Activated CD4-positive, alpha-beta T cell treated with anti-CD3 and anti-CD28 coated beads for 36 hours (primary cell): ENCODE measurements at regions not wholly inside any gene's neighbourhood (a gene's known extent, or its start where the extent isn't known, plus 50 kb on each side); places are given as distances from the start of the nearest gene placed in this dataset.

Source experiments
- ATAC-seq: fragments of 200-7000 bp; cut with Tn5 transposase; one replicate; pipeline ENCODE4 v1.10.0; 2021; ENCODE audit warnings: mild to moderate bottlenecking, moderate library complexity
- CTCF ChIA-PET: fragments of 350-600 bp; sonication (Branson Sonifier 250); formaldehyde crosslinking; loops from one replicate; lab custom pipeline; 2021; ENCODE audit warnings: antibody characterized with exemption; lab: Charles Lee
- POLR2A ChIA-PET: fragments of 350-600 bp; sonication (Branson Sonifier 250); formaldehyde crosslinking; loops from one replicate; lab custom pipeline; 2021; ENCODE audit warnings: antibody characterized with exemption, inconsistent platforms; lab: Charles Lee
- DNase-seq: peaks from one replicate; pipeline ENCODE4 v3.0.0-alpha.2; 2020
- H3K27ac Mint-ChIP-seq: one replicate; pipeline ENCODE4 v1.8.0; 2021; ENCODE audit warnings: mixed read lengths
- H3K27me3 Mint-ChIP-seq: one replicate; pipeline ENCODE4 v1.8.0; 2021; ENCODE audit warnings: mixed read lengths
- H3K36me3 Mint-ChIP-seq: one replicate; pipeline ENCODE4 v1.8.0; 2021; ENCODE audit warnings: low read depth, mixed read lengths
- H3K4me1 Mint-ChIP-seq: one replicate; pipeline ENCODE4 v1.8.0; 2021; ENCODE audit warnings: mixed read lengths
- H3K4me3 Mint-ChIP-seq: one replicate; pipeline ENCODE4 v1.8.0; 2021; ENCODE audit warnings: mild to moderate bottlenecking, moderate library complexity, mixed read lengths
- H3K9me3 Mint-ChIP-seq: one replicate; pipeline ENCODE4 v1.8.0; 2021; ENCODE audit warnings: low read depth, mixed read lengths
- intact Hi-C, 2 experiments: fragments of 100-400 bp; cut with DNase I in 1 of 2; cut with micrococcal nuclease in 1 of 2; formaldehyde crosslinking; loops; one replicate each; pipeline versions ENCODE4 v1.14.2 to v1.15.1; 2022 to 2024; cut with DNase I, micrococcal nuclease

GRCh38 chr1:38622197-38622596 lies 237.4 kb downstream of the RRAGC start:
- no peak for DNase-seq
- ChIA-PET CTCF (interaction anchor here (0.6 to 0.7 kb wide), 2 partner anchors 97 to 219 kb away, joined by 3 read pairs; no protein-coding TSS in a partner anchor), POLR2A (no interaction called here)
- ATAC-seq = no peak
- Mint-ChIP-seq H3K4me1 (no peaks in the 10 kb centered on the region), H3K4me3 (no peak overlapping the region), H3K9me3 (no peaks in the 10 kb centered on the region), H3K27me3 (peaks cover 9% of the 10 kb centered on the region), H3K36me3 (no peaks in the 10 kb centered on the region), H3K27ac (no peak overlapping the region)
- intact Hi-C loops = no loop called here

- intact Hi-C loops = no loop called here
- peaks cover 6% of the 10 kb centered on the region for H3K27me3 Mint-ChIP-seq
- CTCF ChIA-PET = no interaction called here
- no peak for ATAC-seq
- H3K4me3 Mint-ChIP-seq = no peak overlapping the region
- no peak for DNase-seq
- no peak overlapping the region for H3K27ac Mint-ChIP-seq
- no peaks in the 10 kb centered on the region for H3K36me3 Mint-ChIP-seq
- POLR2A ChIA-PET = no interaction called here
- H3K9me3 Mint-ChIP-seq = peaks cover 4% of the 10 kb centered on the region
- no peaks in the 10 kb centered on the region for H3K4me1 Mint-ChIP-seq
These were observed 242.7 kb downstream of the RRAGC start for GRCh38 chr1:38616846-38617245.

- ChIA-PET POLR2A (no interaction called here), CTCF (no interaction called here)
- intact Hi-C loops = no loop called here
- Mint-ChIP-seq H3K36me3 (no peaks in the 10 kb centered on the region), H3K27ac (no peak overlapping the region), H3K9me3 (peaks cover 4% of the 10 kb centered on the region), H3K4me1 (no peaks in the 10 kb centered on the region), H3K4me3 (no peak overlapping the region), H3K27me3 (peaks cover 6% of the 10 kb centered on the region)
- peak; percentile 18 for DNase-seq
- no peak for ATAC-seq
These were observed 243.9 kb downstream of the RRAGC start for GRCh38 chr1:38615680-38616079.

- Mint-ChIP-seq H3K4me3 (no peak overlapping the region), H3K27me3 (peaks cover 6% of the 10 kb centered on the region), H3K36me3 (no peaks in the 10 kb centered on the region), H3K27ac (no peak overlapping the region), H3K4me1 (no peaks in the 10 kb centered on the region), H3K9me3 (peaks cover 4% of the 10 kb centered on the region)
- no peak for ATAC-seq
- intact Hi-C loops = no loop called here
- CTCF ChIA-PET = no interaction called here
- POLR2A ChIA-PET = no interaction called here
- DNase-seq = no peak
These were observed 244.7 kb downstream of the RRAGC start for GRCh38 chr1:38614861-38615260.

GRCh38 chr1:38613996-38614395 lies 245.6 kb downstream of the RRAGC start:
- ChIA-PET CTCF (interaction anchor here (0.6 kb wide), 1 partner anchor 56 kb away, joined by 3 read pairs; no protein-coding TSS in a partner anchor), POLR2A (no interaction called here)
- ATAC-seq = no peak
- H3K4me1 Mint-ChIP-seq = no peaks in the 10 kb centered on the region
- DNase-seq = no peak
- intact Hi-C loops = no loop called here
- H3K9me3 Mint-ChIP-seq = peaks cover 4% of the 10 kb centered on the region
- H3K27ac Mint-ChIP-seq = no peak overlapping the region
- H3K27me3 Mint-ChIP-seq = peaks cover 7% of the 10 kb centered on the region
- H3K36me3 Mint-ChIP-seq = no peaks in the 10 kb centered on the region
- H3K4me3 Mint-ChIP-seq = no peak overlapping the region

- no peak overlapping the region for H3K4me3 Mint-ChIP-seq
- ATAC-seq (no peak), DNase-seq (no peak)
- H3K27ac Mint-ChIP-seq = no peak overlapping the region
- peaks cover 6% of the 10 kb centered on the region for H3K27me3 Mint-ChIP-seq
- CTCF ChIA-PET = no interaction called here
- no peaks in the 10 kb centered on the region for H3K4me1 Mint-ChIP-seq
- intact Hi-C loops = no loop called here
- POLR2A ChIA-PET = no interaction called here
- no peaks in the 10 kb centered on the region for H3K36me3 Mint-ChIP-seq
- peaks cover 4% of the 10 kb centered on the region for H3K9me3 Mint-ChIP-seq
These were observed 246.6 kb downstream of the RRAGC start for GRCh38 chr1:38612951-38613350.

- ATAC-seq = no peak
- CTCF ChIA-PET = no interaction called here
- Mint-ChIP-seq H3K9me3 (peaks cover 4% of the 10 kb centered on the region), H3K27ac (no peak overlapping the region), H3K4me3 (no peak overlapping the region), H3K36me3 (no peaks in the 10 kb centered on the region), H3K27me3 (peaks cover 1% of the 10 kb centered on the region), H3K4me1 (no peaks in the 10 kb centered on the region)
- DNase-seq = no peak
- POLR2A ChIA-PET = no interaction called here
- intact Hi-C loops = no loop called here
These were observed 247.8 kb downstream of the RRAGC start for GRCh38 chr1:38611664-38612211.

- peaks cover 1% of the 10 kb centered on the region for H3K27me3 Mint-ChIP-seq
- POLR2A ChIA-PET = no interaction called here
- no peaks in the 10 kb centered on the region for H3K36me3 Mint-ChIP-seq
- H3K4me3 Mint-ChIP-seq = no peak overlapping the region
- ATAC-seq (no peak), DNase-seq (no peak)
- H3K9me3 Mint-ChIP-seq = no peaks in the 10 kb centered on the region
- no peak overlapping the region for H3K27ac Mint-ChIP-seq
- no peaks in the 10 kb centered on the region for H3K4me1 Mint-ChIP-seq
- intact Hi-C loops = loop anchor here (2.0 to 5.0 kb wide), 2 partner anchors 207 to 208 kb away; no protein-coding TSS in a partner anchor
- CTCF ChIA-PET = interaction anchor here (0.7 kb wide), 2 partner anchors 119 to 211 kb away, joined by 3 read pairs; no protein-coding TSS in a partner anchor
These were observed 250.2 kb downstream of the RRAGC start for GRCh38 chr1:38609166-38610025.

- ChIA-PET POLR2A (no interaction called here), CTCF (interaction anchor here (0.7 kb wide), 1 partner anchor 212 kb away, joined by 3 read pairs; no protein-coding TSS in a partner anchor)
- H3K4me3 Mint-ChIP-seq = no peak overlapping the region
- H3K4me1 Mint-ChIP-seq = no peaks in the 10 kb centered on the region
- no peaks in the 10 kb centered on the region for H3K9me3 Mint-ChIP-seq
- H3K27me3 Mint-ChIP-seq = peaks cover 1% of the 10 kb centered on the region
- no peak overlapping the region for H3K27ac Mint-ChIP-seq
- no peaks in the 10 kb centered on the region for H3K36me3 Mint-ChIP-seq
- DNase-seq (peak; percentile 47), ATAC-seq (peak; percentile 30)
- intact Hi-C loops = loop anchor here (1.0 to 5.0 kb wide), 3 partner anchors 208 to 227 kb away; no protein-coding TSS in a partner anchor
These were observed 251.2 kb downstream of the RRAGC start for GRCh38 chr1:38608202-38608864.

GRCh38 chr1:38607526-38607925 lies 252.0 kb downstream of the RRAGC start:
- no peak overlapping the region for H3K4me3 Mint-ChIP-seq
- intact Hi-C loops = loop anchor here in 1 of 2 experiments (5.0 kb wide), 1 partner anchor 210 kb away; no protein-coding TSS in a partner anchor
- H3K27me3 Mint-ChIP-seq = peaks cover 1% of the 10 kb centered on the region
- ATAC-seq = no peak
- no peaks in the 10 kb centered on the region for H3K36me3 Mint-ChIP-seq
- H3K9me3 Mint-ChIP-seq = no peaks in the 10 kb centered on the region
- no peak overlapping the region for H3K27ac Mint-ChIP-seq
- CTCF ChIA-PET = no interaction called here
- H3K4me1 Mint-ChIP-seq = no peaks in the 10 kb centered on the region
- no peak for DNase-seq
- POLR2A ChIA-PET = no interaction called here

GRCh38 chr1:38605063-38605462 lies 254.5 kb downstream of the RRAGC start:
- Mint-ChIP-seq H3K27ac (no peak overlapping the region), H3K4me3 (no peak overlapping the region), H3K9me3 (no peaks in the 10 kb centered on the region), H3K36me3 (no peaks in the 10 kb centered on the region), H3K4me1 (no peaks in the 10 kb centered on the region), H3K27me3 (peaks cover 3% of the 10 kb centered on the region)
- ChIA-PET POLR2A (no interaction called here), CTCF (no interaction called here)
- no peak for DNase-seq
- intact Hi-C loops = loop anchor here in 1 of 2 experiments (5.0 kb wide), 1 partner anchor 212 kb away; no protein-coding TSS in a partner anchor
- no peak for ATAC-seq
